Activated CD8-positive, alpha-beta T cell treated with anti-CD3 and anti-CD28 coated beads for 36 hours (primary cell): ENCODE measurements at regions not wholly inside any gene's neighbourhood (a gene's known extent, or its start where the extent isn't known, plus 50 kb on each side); places are given as distances from the start of the nearest gene placed in this dataset.
A peak's percentile ranks its signal among the peaks of the same experiment; 100 is the strongest.

Experiments used
- ATAC-seq: fragments of 200-7000 bp; cut with Tn5 transposase; one replicate; pipeline ENCODE4 v1.10.0; 2021; ENCODE audit warnings: mild to moderate bottlenecking, moderate library complexity
- CTCF ChIA-PET: fragments of 350-600 bp; sonication (Branson Sonifier 250); formaldehyde crosslinking; loops from one replicate; lab custom pipeline; 2021; ENCODE audit warnings: antibody characterized with exemption; lab: Charles Lee
- POLR2A ChIA-PET: fragments of 350-600 bp; sonication (Branson Sonifier 250); formaldehyde crosslinking; loops from one replicate; lab custom pipeline; 2021; ENCODE audit warnings: antibody characterized with exemption; lab: Charles Lee
- DNase-seq: peaks from one replicate; pipeline ENCODE4 v3.0.0-alpha.2; 2020
- H3K27ac Mint-ChIP-seq: one replicate; pipeline ENCODE4 v1.8.0; 2021; ENCODE audit warnings: mild to moderate bottlenecking, mixed read lengths
- H3K27me3 Mint-ChIP-seq: one replicate; pipeline ENCODE4 v1.8.0; 2021; ENCODE audit warnings: mixed read lengths
- H3K36me3 Mint-ChIP-seq: one replicate; pipeline ENCODE4 v1.8.0; 2021; ENCODE audit warnings: low read depth, mixed read lengths
- H3K4me1 Mint-ChIP-seq: one replicate; pipeline ENCODE4 v1.8.0; 2021; ENCODE audit warnings: low read depth, mixed read lengths
- H3K4me3 Mint-ChIP-seq: one replicate; pipeline ENCODE4 v1.8.0; 2021; ENCODE audit warnings: mild to moderate bottlenecking, moderate library complexity, mixed read lengths
- H3K9me3 Mint-ChIP-seq: one replicate; pipeline ENCODE4 v1.8.0; 2021; ENCODE audit warnings: mixed read lengths
- intact Hi-C: fragments of 100-400 bp; cut with micrococcal nuclease; formaldehyde crosslinking; loops from one replicate; pipeline ENCODE4 v1.10.0; 2022
- TF ChIP-seq, protein P1 (sequence below): fragments of 200-600 bp; IDR thresholded peaks from one replicate; pipeline ENCODE4 v1.8.0; 2022; ENCODE audit warnings: antibody characterized with exemption, mild to moderate bottlenecking

DNA sequence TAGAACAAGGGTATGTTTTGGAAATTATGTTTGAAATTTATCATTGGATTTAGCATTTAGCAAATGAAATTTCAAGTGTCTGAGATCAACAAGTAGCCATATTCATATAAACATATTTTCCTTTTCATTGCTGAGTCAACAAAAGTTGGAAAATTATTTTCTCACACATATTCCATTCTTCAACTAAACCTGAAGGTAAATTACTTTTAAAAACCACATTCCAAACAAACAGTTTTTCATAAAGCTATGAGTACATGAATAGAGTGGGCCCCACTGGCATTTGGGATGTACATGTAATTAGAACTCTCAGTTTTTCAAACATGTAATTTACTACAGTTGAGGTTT is 178.3 kb upstream of the MKLN1 start:
- no peaks in the 10 kb centered on the region for H3K27me3 Mint-ChIP-seq
- no peaks in the 10 kb centered on the region for H3K9me3 Mint-ChIP-seq
- H3K4me1 Mint-ChIP-seq: no peaks in the 10 kb centered on the region
- intact Hi-C loops: no loop called here
- H3K27ac Mint-ChIP-seq: no peak overlapping the region
- no peak for ATAC-seq
- CTCF ChIA-PET: no interaction called here
- TF ChIP-seq, protein P1, sequence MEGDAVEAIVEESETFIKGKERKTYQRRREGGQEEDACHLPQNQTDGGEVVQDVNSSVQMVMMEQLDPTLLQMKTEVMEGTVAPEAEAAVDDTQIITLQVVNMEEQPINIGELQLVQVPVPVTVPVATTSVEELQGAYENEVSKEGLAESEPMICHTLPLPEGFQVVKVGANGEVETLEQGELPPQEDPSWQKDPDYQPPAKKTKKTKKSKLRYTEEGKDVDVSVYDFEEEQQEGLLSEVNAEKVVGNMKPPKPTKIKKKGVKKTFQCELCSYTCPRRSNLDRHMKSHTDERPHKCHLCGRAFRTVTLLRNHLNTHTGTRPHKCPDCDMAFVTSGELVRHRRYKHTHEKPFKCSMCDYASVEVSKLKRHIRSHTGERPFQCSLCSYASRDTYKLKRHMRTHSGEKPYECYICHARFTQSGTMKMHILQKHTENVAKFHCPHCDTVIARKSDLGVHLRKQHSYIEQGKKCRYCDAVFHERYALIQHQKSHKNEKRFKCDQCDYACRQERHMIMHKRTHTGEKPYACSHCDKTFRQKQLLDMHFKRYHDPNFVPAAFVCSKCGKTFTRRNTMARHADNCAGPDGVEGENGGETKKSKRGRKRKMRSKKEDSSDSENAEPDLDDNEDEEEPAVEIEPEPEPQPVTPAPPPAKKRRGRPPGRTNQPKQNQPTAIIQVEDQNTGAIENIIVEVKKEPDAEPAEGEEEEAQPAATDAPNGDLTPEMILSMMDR: no peak
- DNase-seq: no peak
- no peaks in the 10 kb centered on the region for H3K36me3 Mint-ChIP-seq
- no peak overlapping the region for H3K4me3 Mint-ChIP-seq
- POLR2A ChIA-PET: no interaction called here

DNA sequence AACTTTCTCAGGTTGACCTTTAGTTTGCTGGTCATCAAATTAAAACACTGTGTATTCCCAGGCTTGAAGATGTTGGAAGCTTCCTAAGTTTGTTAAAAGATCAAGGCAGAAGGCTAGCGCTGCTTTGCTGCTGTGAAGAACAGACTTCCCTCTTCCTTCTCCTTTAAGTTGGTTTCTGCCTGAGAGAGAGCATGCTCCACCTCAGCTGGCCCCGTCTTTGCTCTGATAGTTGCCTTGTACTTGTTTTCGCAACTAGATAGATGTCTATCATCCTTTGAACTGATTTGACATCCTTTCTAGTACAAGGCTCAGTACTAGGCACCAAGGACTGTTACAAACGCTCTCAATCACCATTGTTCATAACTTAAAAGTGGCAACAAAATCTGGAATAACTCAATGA is 177.8 kb upstream of the MKLN1 start:
- TF ChIP-seq, protein P1: no peak
- DNase-seq (no peak), ATAC-seq (no peak)
- Mint-ChIP-seq H3K27ac (no peak overlapping the region), H3K9me3 (no peaks in the 10 kb centered on the region), H3K36me3 (no peaks in the 10 kb centered on the region), H3K4me3 (no peak overlapping the region), H3K27me3 (no peaks in the 10 kb centered on the region), H3K4me1 (no peaks in the 10 kb centered on the region)
- POLR2A ChIA-PET: no interaction called here
- CTCF ChIA-PET: interaction anchor here (1.0 to 1.1 kb wide), 2 partner anchors 10 to 11 kb away, joined by 3 read pairs; no protein-coding TSS in a partner anchor
- intact Hi-C loops: no loop called here

DNA sequence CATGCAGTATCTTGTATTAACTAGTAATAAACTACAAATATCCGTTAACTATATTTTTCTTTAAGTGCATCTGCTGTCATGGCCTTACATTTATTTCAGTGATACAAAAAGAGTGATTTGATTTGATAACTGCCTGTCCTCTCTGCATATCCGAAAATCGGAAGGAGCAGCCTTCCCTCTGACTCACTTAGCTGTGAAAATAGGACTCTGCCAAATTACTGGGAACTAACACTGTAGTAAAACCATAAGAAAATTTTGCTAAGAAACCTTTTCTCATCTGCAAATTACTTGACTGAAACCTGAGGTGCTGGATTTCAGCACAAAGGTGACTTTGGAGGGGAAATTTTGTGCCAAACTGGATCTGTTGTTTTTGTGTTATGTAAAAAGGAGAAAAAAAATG is 176.6 kb upstream of the MKLN1 start:
- DNase-seq: no peak
- ATAC-seq: no peak
- no peaks in the 10 kb centered on the region for H3K4me1 Mint-ChIP-seq
- no peaks in the 10 kb centered on the region for H3K36me3 Mint-ChIP-seq
- ChIA-PET POLR2A (no interaction called here), CTCF (interaction anchor here (1.1 kb wide), 1 partner anchor 13 kb away, joined by 3 read pairs; no protein-coding TSS in a partner anchor)
- H3K4me3 Mint-ChIP-seq: no peak overlapping the region
- no peak overlapping the region for H3K27ac Mint-ChIP-seq
- TF ChIP-seq, protein P1: no peak
- no peaks in the 10 kb centered on the region for H3K9me3 Mint-ChIP-seq
- intact Hi-C loops: no loop called here
- no peaks in the 10 kb centered on the region for H3K27me3 Mint-ChIP-seq

DNA sequence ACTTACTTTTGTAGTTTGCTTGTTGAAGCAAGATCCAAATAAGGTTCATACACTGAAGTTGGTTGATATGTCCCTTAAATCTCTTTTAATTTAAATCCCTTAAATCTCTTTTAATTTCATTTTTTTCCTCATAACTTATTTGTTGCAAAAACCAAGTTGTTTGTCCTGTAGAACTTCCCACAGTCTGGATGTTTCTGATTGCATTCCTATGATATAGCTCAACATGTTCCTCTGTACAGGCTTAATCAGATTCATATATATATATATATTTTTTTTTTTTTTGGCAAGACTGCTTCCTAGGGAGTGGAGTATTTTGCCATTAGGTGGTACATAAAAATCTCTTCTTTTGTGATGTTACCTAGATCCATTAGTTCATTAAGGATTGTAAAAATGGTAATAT is 174.9 kb upstream of the MKLN1 start:
- Mint-ChIP-seq H3K27me3 (no peaks in the 10 kb centered on the region), H3K4me1 (no peaks in the 10 kb centered on the region), H3K36me3 (no peaks in the 10 kb centered on the region), H3K9me3 (no peaks in the 10 kb centered on the region), H3K4me3 (no peak overlapping the region), H3K27ac (no peak overlapping the region)
- intact Hi-C loops: no loop called here
- no peak for ATAC-seq
- CTCF ChIA-PET: no interaction called here
- no peak for DNase-seq
- POLR2A ChIA-PET: no interaction called here
- TF ChIP-seq, protein P1: no peak

DNA sequence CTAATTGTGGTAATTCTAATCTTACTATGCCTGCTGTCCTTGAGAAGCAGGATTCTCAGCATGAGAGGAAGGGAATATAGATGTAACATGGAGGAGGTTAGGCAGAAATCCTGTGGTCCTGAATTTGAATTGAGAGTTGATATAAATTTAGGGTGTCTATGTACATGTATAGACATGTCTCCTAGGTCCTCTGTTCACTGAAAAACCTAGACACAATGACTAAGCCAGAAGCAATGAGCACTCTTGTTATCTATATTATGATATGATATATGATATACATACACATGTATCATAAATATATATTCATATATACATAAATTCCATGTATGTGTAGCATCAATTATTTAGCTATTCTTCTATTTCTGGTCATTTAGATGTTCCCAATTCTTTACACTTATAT is 173.3 kb upstream of the MKLN1 start:
- ATAC-seq (no peak), DNase-seq (no peak)
- Mint-ChIP-seq H3K4me3 (no peak overlapping the region), H3K9me3 (no peaks in the 10 kb centered on the region), H3K4me1 (no peaks in the 10 kb centered on the region), H3K36me3 (no peaks in the 10 kb centered on the region), H3K27ac (peak overlapping the region; percentile 12), H3K27me3 (peaks cover 1% of the 10 kb centered on the region)
- ChIA-PET CTCF (interaction anchor here (1.0 kb wide), 1 partner anchor 11 kb away, joined by 3 read pairs; no protein-coding TSS in a partner anchor), POLR2A (interaction anchor here (0.6 kb wide), 1 partner anchor 187 kb away, joined by 3 read pairs; no protein-coding TSS in a partner anchor)
- intact Hi-C loops: no loop called here
- TF ChIP-seq, protein P1: no peak
